ENCODE measurements at regions not wholly inside any gene's neighbourhood (a gene's known extent, or its start where the extent isn't known, plus 50 kb on each side); places are given as distances from the start of the nearest gene placed in this dataset.
"Not testable (repeated sequence)": the region's sequence is repeated elsewhere in the genome, so short reads cannot be mapped to it uniquely, and the experiment has no call there.

- H3K27ac ChIP-seq: no peak overlapping the region
- no peaks in the 10 kb centered on the region for H3K4me1 ChIP-seq (ENCODE audit: low read depth, poor library complexity, severe bottlenecking)
- no peak overlapping the region for H3K4me2 ChIP-seq
- no peak overlapping the region for H3K4me3 ChIP-seq (IDR thresholded peaks at IDR 0.05; ENCODE audit: insufficient read depth, low read depth, low read length)
- no peak for TF ChIP-seq CTCF (conservative IDR thresholded peaks at IDR 0.05; ENCODE audit: low read depth, low read length)
- H3K79me2 ChIP-seq (ENCODE audit: insufficient read depth, low read depth): no peaks in the 10 kb centered on the region
- H2AFZ ChIP-seq (ENCODE audit: low read depth): no peak overlapping the region
- no peaks in the 10 kb centered on the region for H3K27me3 ChIP-seq (ENCODE audit: insufficient read depth, low read depth)
- H3K36me3 ChIP-seq (ENCODE audit: insufficient read depth): no peaks in the 10 kb centered on the region
- no peak overlapping the region for H3K9ac ChIP-seq
- H4K20me1 ChIP-seq (ENCODE audit: insufficient read depth): no peaks in the 10 kb centered on the region
Observed at GRCh38 chr7:69540287-69540686, 58.0 kb upstream of the AUTS2 start.

DNA sequence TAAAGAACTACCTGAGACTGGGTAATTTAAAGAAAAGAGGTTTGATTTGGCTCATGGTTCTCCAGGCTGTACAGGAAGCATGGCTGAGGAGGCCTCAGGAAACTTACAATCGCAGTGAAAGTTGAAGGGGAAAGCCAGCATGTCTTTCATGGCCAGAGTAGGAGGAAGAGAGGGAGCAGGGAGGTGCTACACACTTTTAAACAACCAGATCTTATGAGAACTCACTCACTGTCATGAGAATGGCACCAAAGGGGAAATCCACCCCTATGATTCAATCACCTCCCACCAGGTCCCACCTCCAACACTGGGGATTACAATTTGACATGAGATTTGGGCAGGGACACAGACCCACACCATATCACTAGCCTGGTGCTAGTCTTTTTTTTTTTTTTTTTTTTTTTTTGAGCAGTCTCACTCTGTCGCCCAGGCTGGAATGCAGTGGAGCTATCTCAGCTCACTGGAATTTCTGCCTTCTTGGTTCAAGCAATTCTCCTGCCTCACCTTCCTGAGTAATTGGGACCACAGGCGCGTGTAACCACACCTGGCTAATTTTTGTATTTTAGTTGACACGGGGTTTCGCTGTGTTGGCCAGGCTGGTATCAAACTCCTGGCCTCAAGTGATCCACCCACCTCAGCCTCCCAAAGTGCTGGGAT is 56.4 kb upstream of the AUTS2 start:
- not testable (repeated sequence) for H3K36me3 ChIP-seq (ENCODE audit: insufficient read depth); H4K20me1 ChIP-seq (ENCODE audit: insufficient read depth); H3K4me1 ChIP-seq (ENCODE audit: low read depth, poor library complexity, severe bottlenecking); H3K9ac ChIP-seq; H3K27me3 ChIP-seq (ENCODE audit: insufficient read depth, low read depth); H3K27ac ChIP-seq; H3K79me2 ChIP-seq (ENCODE audit: insufficient read depth, low read depth); H3K4me3 ChIP-seq (IDR thresholded peaks at IDR 0.05; ENCODE audit: insufficient read depth, low read depth, low read length); H3K4me2 ChIP-seq; H2AFZ ChIP-seq (ENCODE audit: low read depth)

DNA sequence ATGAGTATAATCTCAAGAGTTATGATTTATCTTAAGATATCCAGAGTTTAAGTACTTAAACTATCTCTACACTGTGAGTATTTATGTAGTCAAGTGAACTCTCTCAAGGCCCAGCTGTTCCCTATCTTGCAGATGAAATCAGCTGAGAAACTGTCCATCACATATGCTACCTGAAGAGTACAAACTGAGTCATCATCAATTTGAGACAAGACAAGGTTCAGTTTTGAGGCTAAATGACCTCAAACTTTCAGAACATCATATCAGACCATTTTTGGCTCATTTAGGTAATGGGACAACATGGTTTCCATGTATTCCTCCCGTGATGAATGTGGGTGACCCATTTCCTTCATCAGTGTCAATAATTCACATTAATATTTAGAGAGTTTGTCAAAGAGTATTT is 53.1 kb upstream of the AUTS2 start:
- Histone ChIP-seq H3K79me2 (ENCODE audit: insufficient read depth, low read depth) (no peaks in the 10 kb centered on the region), H3K36me3 (ENCODE audit: insufficient read depth) (no peaks in the 10 kb centered on the region), H3K27ac (no peak overlapping the region), H3K4me3 (IDR thresholded peaks at IDR 0.05; ENCODE audit: insufficient read depth, low read depth, low read length) (no peak overlapping the region), H3K27me3 (ENCODE audit: insufficient read depth, low read depth) (no peaks in the 10 kb centered on the region), H3K9ac (no peak overlapping the region), H4K20me1 (ENCODE audit: insufficient read depth) (no peaks in the 10 kb centered on the region), H2AFZ (ENCODE audit: low read depth) (no peak overlapping the region), H3K4me2 (no peak overlapping the region), H3K4me1 (ENCODE audit: low read depth, poor library complexity, severe bottlenecking) (no peaks in the 10 kb centered on the region)
- no peak for TF ChIP-seq CTCF (conservative IDR thresholded peaks at IDR 0.05; ENCODE audit: low read depth, low read length)
